Mesendoderm (in vitro differentiated cells): ENCODE measurements at regions not wholly inside any gene's neighbourhood (a gene's known extent, or its start where the extent isn't known, plus 50 kb on each side); places are given as distances from the start of the nearest gene placed in this dataset.

Source experiments
- DNase-seq: peaks from one replicate; pipeline ENCODE4 v3.0.0; 2013
- H2AK5ac ChIP-seq: 2 replicates; pipeline ENCODE4 v1.6.1; 2013; ENCODE audit warnings: low read length, inconsistent platforms
- H2BK120ac ChIP-seq: 2 replicates; pipeline ENCODE4 v1.6.1; 2013; ENCODE audit warnings: low read depth, mild to moderate bottlenecking, low read length, moderate library complexity, mixed read lengths
- H2BK15ac ChIP-seq: replicated peaks from 2 replicates; pipeline ENCODE4 v1.6.1; 2013; ENCODE audit warnings: low read depth, mild to moderate bottlenecking, moderate library complexity
- H2BK5ac ChIP-seq: 2 replicates; pipeline ENCODE4 v1.6.1; 2013; ENCODE audit warnings: low read length, inconsistent platforms
- H3K18ac ChIP-seq: 2 replicates; pipeline ENCODE4 v1.6.1; 2013; ENCODE audit warnings: mild to moderate bottlenecking, low read length, mixed read lengths
- H3K23ac ChIP-seq: one replicate; pipeline ENCODE4 v1.6.1; 2013; ENCODE audit warnings: low read length
- H3K27ac ChIP-seq: 2 replicates; pipeline ENCODE4 v1.5.1; 2013; ENCODE audit warnings: low read depth, mild to moderate bottlenecking, inconsistent platforms, low read length, moderate library complexity
- H3K27me3 ChIP-seq: 2 replicates; pipeline ENCODE4 v1.6.1; 2013; ENCODE audit warnings: low read length, control low read depth, mild to moderate bottlenecking, inconsistent platforms; ENCODE audit not compliant: insufficient read depth, poor library complexity
- H3K36me3 ChIP-seq: 2 replicates; pipeline ENCODE4 v1.6.1; 2013; ENCODE audit warnings: low read length, inconsistent platforms; ENCODE audit not compliant: control insufficient read depth, insufficient read depth
- H3K4ac ChIP-seq: one replicate; pipeline ENCODE4 v1.6.1; 2013; ENCODE audit warnings: low read depth, mild to moderate bottlenecking, low read length, moderate library complexity
- H3K4me1 ChIP-seq: 2 replicates; pipeline ENCODE4 v1.6.1; 2013; ENCODE audit warnings: low read depth, low read length, inconsistent platforms; ENCODE audit not compliant: control insufficient read depth
- H3K4me2 ChIP-seq: 2 replicates; pipeline ENCODE4 v1.6.1; 2013; ENCODE audit warnings: low read length
- H3K4me3 ChIP-seq: 2 replicates; pipeline ENCODE4 v1.5.1; 2013; ENCODE audit warnings: mild to moderate bottlenecking, low read length
- H3K56ac ChIP-seq: one replicate; pipeline ENCODE4 v1.6.1; 2013; ENCODE audit warnings: low read length
- H3K79me1 ChIP-seq: 2 replicates; pipeline ENCODE4 v1.6.1; 2013; ENCODE audit warnings: low read length, inconsistent platforms
- H3K79me2 ChIP-seq: 2 replicates; pipeline ENCODE4 v1.6.1; 2013; ENCODE audit warnings: mild to moderate bottlenecking, low read length; ENCODE audit not compliant: control insufficient read depth, insufficient read depth
- H3K9ac ChIP-seq: 2 replicates; pipeline ENCODE4 v1.6.1; 2013; ENCODE audit warnings: low read length, inconsistent platforms
- H4K5ac ChIP-seq: one replicate; pipeline ENCODE4 v1.6.1; 2013; ENCODE audit warnings: low read length
- H4K8ac ChIP-seq: one replicate; pipeline ENCODE4 v1.6.1; 2013; ENCODE audit warnings: low read depth, mild to moderate bottlenecking, control low read depth, low read length, moderate library complexity
- WGBS: extraction: QIAGEN DNeasy Blood & Tissue Kit; methylation state at CpG from one replicate; pipeline ENCODE4 v1.1.7; 2013; ENCODE audit warnings: low lambda C conversion rate, missing lambda C conversion rate; ENCODE audit not compliant: insufficient coverage; ENCODE audit errors: extremely low coverage; 5-methylcytosine and 5-hydroxymethylcytosine counted together

DNA sequence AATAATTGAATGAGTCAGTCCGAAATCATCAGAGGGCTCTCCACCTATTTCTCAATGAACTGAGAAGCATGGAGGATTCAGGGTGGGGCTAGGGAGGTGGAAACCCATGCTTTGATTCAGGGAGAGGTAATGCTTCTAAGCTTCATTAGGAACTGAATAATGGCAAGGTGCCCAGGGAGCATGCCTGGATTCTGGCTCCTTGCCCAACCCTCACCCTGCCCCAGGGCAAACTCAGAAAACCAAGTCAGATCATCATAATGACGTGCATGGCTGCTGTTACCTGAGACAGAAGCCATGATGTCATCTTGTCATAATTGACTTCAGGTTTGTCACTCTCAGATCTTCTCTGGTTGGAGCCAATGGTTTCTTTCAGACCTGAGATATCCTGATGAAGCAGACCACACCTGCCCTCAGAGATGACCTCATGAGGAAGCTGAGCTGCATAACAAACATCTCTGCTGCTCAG lies 199.6 kb downstream of the SYK start:
- no CpG with 5 or more reads among the region's 2 CpGs for WGBS
- H2BK5ac ChIP-seq, result no peak overlapping the region
- no peaks in the 10 kb centered on the region for H3K79me2 ChIP-seq
- no peak overlapping the region for H2AK5ac ChIP-seq
- H3K56ac ChIP-seq, result no peak overlapping the region
- H3K23ac ChIP-seq, result no peak overlapping the region
- no peak overlapping the region for H3K4ac ChIP-seq
- no peak overlapping the region for H3K9ac ChIP-seq
- H3K4me3 ChIP-seq, result no peak overlapping the region
- H3K18ac ChIP-seq, result no peak overlapping the region
- H3K27me3 ChIP-seq, result no peaks in the 10 kb centered on the region
- H2BK15ac ChIP-seq, result no peak overlapping the region
- no peaks in the 10 kb centered on the region for H3K4me1 ChIP-seq
- H3K36me3 ChIP-seq, result no peaks in the 10 kb centered on the region
- H4K8ac ChIP-seq, result no peak overlapping the region
- no peaks in the 10 kb centered on the region for H3K79me1 ChIP-seq
- H4K5ac ChIP-seq, result no peak overlapping the region
- no peak for DNase-seq
- no peak overlapping the region for H2BK120ac ChIP-seq
- H3K4me2 ChIP-seq, result no peak overlapping the region
- H3K27ac ChIP-seq, result no peak overlapping the region

DNA sequence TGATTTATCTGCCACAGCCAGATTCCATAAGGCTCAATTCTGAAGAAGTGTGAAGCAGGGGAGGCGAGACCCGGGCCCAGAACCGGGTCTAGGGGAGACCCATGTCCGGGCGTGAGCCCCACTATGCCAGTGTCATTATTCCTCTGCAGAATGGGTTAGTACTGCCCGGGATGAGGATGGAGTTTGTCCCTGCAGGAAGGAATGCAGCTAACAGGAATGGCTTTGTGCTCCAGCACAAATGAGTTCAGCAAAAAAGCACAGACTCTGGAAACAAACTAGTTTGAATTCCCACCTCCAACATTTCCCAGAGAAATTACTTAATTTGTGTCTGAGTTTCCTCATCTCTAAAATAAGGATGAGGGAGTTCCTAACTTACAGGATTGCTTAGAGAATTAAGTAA lies 202.9 kb downstream of the SYK start:
- H3K4ac ChIP-seq, result no peak overlapping the region
- H3K4me1 ChIP-seq, result no peaks in the 10 kb centered on the region
- H2BK120ac ChIP-seq, result no peak overlapping the region
- H3K27ac ChIP-seq, result no peak overlapping the region
- no CpG with 5 or more reads among the region's 6 CpGs for WGBS
- DNase-seq, result no peak
- no peak overlapping the region for H4K5ac ChIP-seq
- H3K27me3 ChIP-seq, result no peaks in the 10 kb centered on the region
- H3K4me2 ChIP-seq, result no peak overlapping the region
- H3K79me2 ChIP-seq, result no peaks in the 10 kb centered on the region
- no peaks in the 10 kb centered on the region for H3K36me3 ChIP-seq
- no peak overlapping the region for H3K4me3 ChIP-seq
- H3K79me1 ChIP-seq, result no peaks in the 10 kb centered on the region
- H3K23ac ChIP-seq, result no peak overlapping the region
- no peak overlapping the region for H4K8ac ChIP-seq
- no peak overlapping the region for H2AK5ac ChIP-seq
- H2BK5ac ChIP-seq, result no peak overlapping the region
- H3K56ac ChIP-seq, result no peak overlapping the region
- no peak overlapping the region for H3K18ac ChIP-seq
- H2BK15ac ChIP-seq, result no peak overlapping the region
- H3K9ac ChIP-seq, result no peak overlapping the region

DNA sequence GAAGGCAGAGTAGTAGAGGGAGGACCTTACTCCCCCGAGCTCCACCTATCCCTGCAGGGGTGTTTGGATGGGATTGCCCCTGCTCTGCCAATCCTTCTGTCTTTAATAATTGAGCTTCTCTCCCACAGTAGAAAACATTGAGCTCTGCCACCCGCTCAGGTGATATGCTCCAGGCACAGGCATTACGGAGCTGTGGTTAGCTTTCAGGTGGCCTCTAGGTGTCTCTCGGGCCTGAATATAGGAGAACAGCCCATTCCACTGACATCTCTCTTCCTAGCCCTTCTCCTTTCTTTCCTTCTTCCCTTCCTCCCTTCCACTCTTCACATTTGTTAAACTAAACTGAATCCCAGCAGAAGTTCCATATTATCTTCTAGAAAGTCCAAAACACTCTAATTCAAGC lies 203.4 kb downstream of the SYK start:
- H4K8ac ChIP-seq, result no peak overlapping the region
- no peak overlapping the region for H2BK5ac ChIP-seq
- no peak overlapping the region for H3K27ac ChIP-seq
- no peak overlapping the region for H2BK15ac ChIP-seq
- no CpG with 5 or more reads among the region's 4 CpGs for WGBS
- H2AK5ac ChIP-seq, result no peak overlapping the region
- H3K9ac ChIP-seq, result no peak overlapping the region
- no peaks in the 10 kb centered on the region for H3K79me1 ChIP-seq
- no peaks in the 10 kb centered on the region for H3K27me3 ChIP-seq
- H2BK120ac ChIP-seq, result no peak overlapping the region
- H3K36me3 ChIP-seq, result no peaks in the 10 kb centered on the region
- H3K4ac ChIP-seq, result no peak overlapping the region
- H4K5ac ChIP-seq, result no peak overlapping the region
- H3K56ac ChIP-seq, result no peak overlapping the region
- DNase-seq, result peak; percentile 23
- H3K23ac ChIP-seq, result no peak overlapping the region
- no peak overlapping the region for H3K4me2 ChIP-seq
- no peak overlapping the region for H3K18ac ChIP-seq
- H3K4me3 ChIP-seq, result no peak overlapping the region
- no peaks in the 10 kb centered on the region for H3K79me2 ChIP-seq
- no peaks in the 10 kb centered on the region for H3K4me1 ChIP-seq

DNA sequence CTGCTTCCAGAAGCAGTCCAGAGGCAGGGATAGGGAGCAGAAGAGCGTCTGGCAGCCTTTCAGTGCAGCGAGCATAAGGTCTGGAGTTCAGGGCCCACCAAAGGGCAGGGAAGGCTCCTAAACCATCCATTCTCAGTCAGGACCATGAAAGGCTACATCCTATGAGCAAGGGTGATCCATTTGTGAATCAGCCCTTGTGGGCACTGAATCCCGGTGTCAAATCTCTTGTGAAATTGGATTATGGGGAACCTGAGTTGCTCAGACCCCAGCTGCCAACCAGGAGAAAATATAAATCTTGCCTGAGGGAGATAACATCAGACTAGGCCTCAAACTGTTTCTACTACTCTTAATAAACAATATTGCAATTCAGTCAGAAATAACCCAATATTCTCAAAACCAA lies 204.4 kb downstream of the SYK start:
- no peaks in the 10 kb centered on the region for H3K36me3 ChIP-seq
- no peak for DNase-seq
- no peaks in the 10 kb centered on the region for H3K79me2 ChIP-seq
- H3K4me1 ChIP-seq, result no peaks in the 10 kb centered on the region
- no peak overlapping the region for H2BK120ac ChIP-seq
- H3K56ac ChIP-seq, result no peak overlapping the region
- H3K27ac ChIP-seq, result no peak overlapping the region
- no peak overlapping the region for H3K9ac ChIP-seq
- no peak overlapping the region for H2BK5ac ChIP-seq
- H3K4me3 ChIP-seq, result no peak overlapping the region
- no CpG with 5 or more reads among the region's 3 CpGs for WGBS
- H3K27me3 ChIP-seq, result no peaks in the 10 kb centered on the region
- H3K23ac ChIP-seq, result no peak overlapping the region
- no peak overlapping the region for H2BK15ac ChIP-seq
- no peak overlapping the region for H3K18ac ChIP-seq
- H2AK5ac ChIP-seq, result no peak overlapping the region
- H3K79me1 ChIP-seq, result no peaks in the 10 kb centered on the region
- H4K5ac ChIP-seq, result no peak overlapping the region
- no peak overlapping the region for H3K4me2 ChIP-seq
- no peak overlapping the region for H4K8ac ChIP-seq
- H3K4ac ChIP-seq, result no peak overlapping the region

DNA sequence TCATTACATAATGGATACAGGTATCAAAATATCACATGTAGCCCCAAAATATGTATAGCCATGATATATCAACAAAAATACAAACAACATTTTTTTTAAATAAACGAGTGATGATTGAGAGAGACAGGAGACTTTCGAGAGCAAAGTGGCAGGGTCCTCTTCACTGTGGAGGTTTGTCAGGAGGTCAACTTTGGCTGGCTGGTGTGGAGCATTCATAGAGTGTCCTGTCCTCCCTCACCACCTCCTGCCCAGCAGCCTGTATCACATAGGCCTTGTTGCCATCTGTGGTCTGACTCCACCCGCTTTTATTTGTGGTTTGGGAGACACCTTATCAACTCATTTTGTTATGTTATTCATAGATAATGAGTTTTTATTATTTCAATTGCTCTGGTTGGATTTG lies 206.9 kb downstream of the SYK start:
- Histone ChIP-seq H3K79me1 (no peaks in the 10 kb centered on the region), H2BK120ac (no peak overlapping the region), H3K27me3 (no peaks in the 10 kb centered on the region), H3K18ac (no peak overlapping the region), H3K27ac (no peak overlapping the region), H3K23ac (no peak overlapping the region), H3K56ac (no peak overlapping the region), H4K5ac (no peak overlapping the region), H3K79me2 (no peaks in the 10 kb centered on the region), H3K4me1 (no peaks in the 10 kb centered on the region), H3K9ac (no peak overlapping the region), H4K8ac (no peak overlapping the region), H2AK5ac (no peak overlapping the region), H2BK5ac (no peak overlapping the region), H3K4me2 (no peak overlapping the region), H3K4ac (no peak overlapping the region), H3K36me3 (no peaks in the 10 kb centered on the region), H3K4me3 (no peak overlapping the region), H2BK15ac (no peak overlapping the region)
- no peak for DNase-seq
- WGBS, result no CpG with 5 or more reads among the region's 3 CpGs

DNA sequence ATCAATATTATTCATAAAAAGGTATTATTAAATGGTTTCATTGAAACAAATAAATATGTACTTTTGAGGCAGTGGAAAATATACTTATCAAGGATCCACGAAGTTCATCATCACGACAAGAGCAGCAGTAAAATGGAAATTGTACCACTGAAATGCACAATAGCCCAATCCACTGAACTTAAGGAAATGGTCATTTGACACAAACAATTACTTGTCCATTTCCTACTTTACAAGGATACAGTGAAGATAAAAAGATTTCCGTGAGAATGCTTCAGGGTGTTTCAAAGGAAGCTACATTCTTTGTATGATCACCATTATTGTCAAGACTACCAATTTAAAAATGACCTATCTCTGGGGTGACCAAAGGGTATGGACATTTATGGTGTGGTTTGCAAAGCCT lies 210.3 kb downstream of the SYK start:
- Histone ChIP-seq H2BK120ac (no peak overlapping the region), H3K27ac (no peak overlapping the region), H3K79me1 (no peaks in the 10 kb centered on the region), H2BK5ac (no peak overlapping the region), H3K56ac (no peak overlapping the region), H3K79me2 (no peaks in the 10 kb centered on the region), H3K23ac (no peak overlapping the region), H3K27me3 (no peaks in the 10 kb centered on the region), H4K8ac (no peak overlapping the region), H3K4ac (no peak overlapping the region), H4K5ac (no peak overlapping the region), H3K18ac (no peak overlapping the region), H3K4me1 (no peaks in the 10 kb centered on the region), H3K4me3 (no peak overlapping the region), H3K9ac (no peak overlapping the region), H3K36me3 (no peaks in the 10 kb centered on the region), H2BK15ac (no peak overlapping the region), H2AK5ac (no peak overlapping the region), H3K4me2 (no peak overlapping the region)
- no CpG with 5 or more reads among the region's 3 CpGs for WGBS
- no peak for DNase-seq
